H9 (cell line): ENCODE measurements at regions not wholly inside any gene's neighbourhood (a gene's known extent, or its start where the extent isn't known, plus 50 kb on each side); places are given as distances from the start of the nearest gene placed in this dataset.

Source experiments
- DNase-seq: peaks from one replicate; pipeline ENCODE4 v3.0.0-alpha.2; 2017
- H2AFZ ChIP-seq: one replicate; pipeline ENCODE4 v1.6.1; 2013; ENCODE audit warnings: mild to moderate bottlenecking, low read length, control low read depth, moderate library complexity
- H2AK5ac ChIP-seq: 2 replicates; pipeline ENCODE4 v1.6.1; 2013; ENCODE audit warnings: low read length, control low read depth, mixed read lengths; ENCODE audit not compliant: insufficient read length
- H2BK120ac ChIP-seq: one replicate; pipeline ENCODE4 v1.6.1; 2013; ENCODE audit warnings: low read depth, mild to moderate bottlenecking, low read length, control low read depth, inconsistent platforms; ENCODE audit not compliant: poor library complexity, severe bottlenecking
- H2BK12ac ChIP-seq: 2 replicates; pipeline ENCODE4 v1.6.1; 2013; ENCODE audit warnings: low read length, control low read depth, mixed read lengths, low read depth; ENCODE audit not compliant: insufficient read length
- H2BK15ac ChIP-seq: 2 replicates; pipeline ENCODE4 v1.6.1; 2013; ENCODE audit warnings: low read depth, low read length, control low read depth
- H2BK20ac ChIP-seq: one replicate; pipeline ENCODE4 v1.6.1; 2013; ENCODE audit warnings: low read depth, mild to moderate bottlenecking, low read length, control low read depth, inconsistent platforms; ENCODE audit not compliant: poor library complexity, severe bottlenecking
- H2BK5ac ChIP-seq: 2 replicates; pipeline ENCODE4 v1.6.1; 2013; ENCODE audit warnings: low read length, control low read depth, mixed read lengths; ENCODE audit not compliant: insufficient read length
- H3K14ac ChIP-seq: 2 replicates; pipeline ENCODE4 v1.6.1; 2013; ENCODE audit warnings: low read length, control low read depth; ENCODE audit not compliant: insufficient read depth
- H3K18ac ChIP-seq: 2 replicates; pipeline ENCODE4 v1.6.1; 2013; ENCODE audit warnings: low read depth, mild to moderate bottlenecking, mixed read lengths, low read length, control low read depth; ENCODE audit not compliant: insufficient read length
- H3K23ac ChIP-seq: 2 replicates; pipeline ENCODE4 v1.6.1; 2013; ENCODE audit warnings: low read length, control low read depth, mixed read lengths, low read depth; ENCODE audit not compliant: insufficient read length
- H3K23me2 ChIP-seq: 2 replicates; pipeline ENCODE4 v1.6.1; 2013; ENCODE audit warnings: low read depth, mild to moderate bottlenecking, mixed read lengths, low read length, control low read depth; ENCODE audit not compliant: insufficient read length, poor library complexity, severe bottlenecking
- H3K27ac ChIP-seq: 2 replicates; pipeline ENCODE4 v1.5.1; 2013; ENCODE audit warnings: low read length, control low read depth, mixed read lengths, low read depth; ENCODE audit not compliant: insufficient read length
- H3K27me3 ChIP-seq: 2 replicates; pipeline ENCODE4 v1.6.1; 2013; ENCODE audit warnings: low read length, control low read depth, inconsistent platforms; ENCODE audit not compliant: insufficient read depth
- H3K4ac ChIP-seq: 2 replicates; pipeline ENCODE4 v1.6.1; 2013; ENCODE audit warnings: low read depth, mild to moderate bottlenecking, control low read depth, inconsistent platforms, low read length, moderate library complexity
- H3K4me1 ChIP-seq: 2 replicates; pipeline ENCODE4 v1.6.1; 2013; ENCODE audit warnings: low read length, control low read depth, inconsistent platforms; ENCODE audit not compliant: insufficient read depth
- H3K4me2 ChIP-seq: 2 replicates; pipeline ENCODE4 v1.6.1; 2013; ENCODE audit warnings: low read length, control low read depth, mixed read lengths; ENCODE audit not compliant: insufficient read length, insufficient read depth
- H3K56ac ChIP-seq: 2 replicates; pipeline ENCODE4 v1.6.1; 2013; ENCODE audit warnings: low read depth, mild to moderate bottlenecking, mixed read lengths, low read length, control low read depth; ENCODE audit not compliant: insufficient read length
- H3K79me1 ChIP-seq: 2 replicates; pipeline ENCODE4 v1.6.1; 2013; ENCODE audit warnings: low read depth, mild to moderate bottlenecking, moderate library complexity, low read length, control low read depth, inconsistent platforms; ENCODE audit not compliant: insufficient read depth, poor library complexity, severe bottlenecking
- H3K79me2 ChIP-seq: 2 replicates; pipeline ENCODE4 v1.6.1; 2013; ENCODE audit warnings: low read length, control low read depth, inconsistent platforms; ENCODE audit not compliant: insufficient read depth
- H3K9ac ChIP-seq: 2 replicates; pipeline ENCODE4 v1.6.1; 2013; ENCODE audit warnings: low read length, control low read depth, mixed read lengths; ENCODE audit not compliant: insufficient read length; ENCODE audit errors: extremely low read depth
- H3K9me3 ChIP-seq: one replicate; pipeline ENCODE4 v1.6.1; 2013; ENCODE audit warnings: low read depth, low read length, inconsistent platforms; ENCODE audit not compliant: control insufficient read depth
- H3T11ph ChIP-seq: one replicate; pipeline ENCODE4 v1.6.1; 2013; ENCODE audit warnings: mild to moderate bottlenecking, low read length, control low read depth, inconsistent platforms
- H4K20me1 ChIP-seq: one replicate; pipeline ENCODE4 v1.6.1; 2013; ENCODE audit not compliant: control insufficient read depth, insufficient read length, insufficient read depth
- H4K5ac ChIP-seq: 2 replicates; pipeline ENCODE4 v1.6.1; 2013; ENCODE audit warnings: low read depth, mild to moderate bottlenecking, mixed read lengths, low read length, control low read depth; ENCODE audit not compliant: insufficient read length
- H4K8ac ChIP-seq: replicated peaks from 2 replicates; pipeline ENCODE4 v1.6.1; 2013; ENCODE audit warnings: low read length, control low read depth, mixed read lengths, low read depth; ENCODE audit not compliant: insufficient read length
- H4K91ac ChIP-seq: 2 replicates; pipeline ENCODE4 v1.6.1; 2013; ENCODE audit warnings: low read depth, mild to moderate bottlenecking, moderate library complexity, mixed read lengths, low read length, control low read depth; ENCODE audit not compliant: insufficient read length
- H3K27ac Mint-ChIP-seq, 3 experiments: 2 replicates in 2 of 3; 3 replicates in 1 of 3; pipeline ENCODE4 v1.8.0; 2020 to 2021; ENCODE audit warnings: mixed read lengths in 3 of 3, mild to moderate bottlenecking in 1 of 3, moderate library complexity in 1 of 3
- H3K27me3 Mint-ChIP-seq: 2 replicates; pipeline ENCODE4 v1.8.0; 2021; ENCODE audit warnings: low read depth, mild to moderate bottlenecking, moderate library complexity, mixed read lengths
- H3K36me3 Mint-ChIP-seq, 3 experiments: 2 replicates in 2 of 3; 3 replicates in 1 of 3; pipeline ENCODE4 v1.8.0; 2020 to 2021; ENCODE audit warnings: low read depth in 3 of 3, mixed read lengths in 3 of 3; ENCODE audit not compliant: insufficient read depth in 1 of 3
- H3K4me1 Mint-ChIP-seq, 2 experiments: 2 replicates each; pipeline ENCODE4 v1.8.0; 2020; ENCODE audit warnings: mixed read lengths in 2 of 2
- H3K4me3 Mint-ChIP-seq, 2 experiments: 2 replicates in 1 of 2; 3 replicates in 1 of 2; pipeline ENCODE4 v1.8.0; 2020 to 2021; ENCODE audit warnings: mild to moderate bottlenecking in 2 of 2, mixed read lengths in 2 of 2, moderate library complexity in 1 of 2
- H3K9me3 Mint-ChIP-seq, 2 experiments: 2 replicates in 1 of 2; 3 replicates in 1 of 2; pipeline ENCODE4 v1.8.0; 2020; ENCODE audit warnings: mild to moderate bottlenecking in 2 of 2, mixed read lengths in 2 of 2, moderate library complexity in 1 of 2
- WGBS: extraction: QIAGEN DNeasy Blood & Tissue Kit; methylation state at CpG from one replicate; pipeline ENCODE4 v1.1.7; 2013; ENCODE audit warnings: missing lambda C conversion rate, low lambda C conversion rate, mixed read lengths; ENCODE audit not compliant: insufficient read length; ENCODE audit errors: extremely low coverage; 5-methylcytosine and 5-hydroxymethylcytosine counted together
- TF ChIP-seq, protein P1 (sequence below): fragments of 200-600 bp; sonication (generic); conservative IDR thresholded peaks from 3 replicates; pipeline ENCODE4 v1.8.0; 2021; ENCODE audit warnings: antibody characterized with exemption, mild to moderate bottlenecking

DNA sequence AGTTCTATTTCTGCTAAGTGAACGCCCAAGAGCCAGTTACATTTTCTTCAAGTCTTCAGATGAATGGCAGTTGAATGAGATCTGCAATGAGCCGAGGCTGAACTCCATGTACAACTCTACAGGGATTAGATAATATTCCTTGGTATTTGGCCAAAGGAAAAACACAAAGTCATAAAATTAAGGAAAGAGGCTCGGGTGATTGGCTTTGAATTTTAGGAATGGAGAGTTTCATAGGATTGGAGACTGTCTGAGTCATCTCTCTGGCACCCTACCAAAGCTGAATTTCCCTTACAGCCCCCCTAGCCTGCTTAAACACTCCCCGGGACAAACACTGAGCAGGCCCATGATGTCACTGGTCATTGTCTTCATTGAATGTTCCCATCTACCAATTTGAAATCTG, 188.0 kb upstream of the C1QTNF7 start:
- Histone ChIP-seq H3K23ac (no peak overlapping the region), H2BK12ac (no peak overlapping the region), H2AK5ac (no peak overlapping the region), H3K4ac (no peak overlapping the region), H3K79me2 (no peaks in the 10 kb centered on the region), H4K5ac (no peak overlapping the region), H3K79me1 (no peaks in the 10 kb centered on the region), H3T11ph (no peak overlapping the region), H2BK120ac (no peak overlapping the region), H3K4me2 (no peak overlapping the region), H4K20me1 (no peaks in the 10 kb centered on the region), H3K9me3 (no peaks in the 10 kb centered on the region), H2BK20ac (no peak overlapping the region), H2BK5ac (no peak overlapping the region), H2BK15ac (no peak overlapping the region), H3K56ac (no peak overlapping the region), H3K23me2 (no peaks in the 10 kb centered on the region), H3K27me3 (no peaks in the 10 kb centered on the region), H3K4me1 (no peaks in the 10 kb centered on the region), H3K14ac (no peak overlapping the region), H4K91ac (no peak overlapping the region), H4K8ac (no peak overlapping the region), H2AFZ (no peak overlapping the region), H3K9ac (no peak overlapping the region), H3K18ac (no peak overlapping the region), H3K27ac (no peak overlapping the region)
- Mint-ChIP-seq H3K36me3 (no peaks in the 10 kb centered on the region; a peak in 1 of 7 replicates), H3K9me3 (no peaks in the 10 kb centered on the region), H3K27ac (no peak overlapping the region), H3K4me1 (peaks cover 4 to 7% of the 10 kb centered on the region in 2 experiments), H3K27me3 (no peaks in the 10 kb centered on the region), H3K4me3 (no peak overlapping the region)
- no CpG with 5 or more reads among the region's 4 CpGs for WGBS
- DNase-seq = no peak
- TF ChIP-seq, protein P1, sequence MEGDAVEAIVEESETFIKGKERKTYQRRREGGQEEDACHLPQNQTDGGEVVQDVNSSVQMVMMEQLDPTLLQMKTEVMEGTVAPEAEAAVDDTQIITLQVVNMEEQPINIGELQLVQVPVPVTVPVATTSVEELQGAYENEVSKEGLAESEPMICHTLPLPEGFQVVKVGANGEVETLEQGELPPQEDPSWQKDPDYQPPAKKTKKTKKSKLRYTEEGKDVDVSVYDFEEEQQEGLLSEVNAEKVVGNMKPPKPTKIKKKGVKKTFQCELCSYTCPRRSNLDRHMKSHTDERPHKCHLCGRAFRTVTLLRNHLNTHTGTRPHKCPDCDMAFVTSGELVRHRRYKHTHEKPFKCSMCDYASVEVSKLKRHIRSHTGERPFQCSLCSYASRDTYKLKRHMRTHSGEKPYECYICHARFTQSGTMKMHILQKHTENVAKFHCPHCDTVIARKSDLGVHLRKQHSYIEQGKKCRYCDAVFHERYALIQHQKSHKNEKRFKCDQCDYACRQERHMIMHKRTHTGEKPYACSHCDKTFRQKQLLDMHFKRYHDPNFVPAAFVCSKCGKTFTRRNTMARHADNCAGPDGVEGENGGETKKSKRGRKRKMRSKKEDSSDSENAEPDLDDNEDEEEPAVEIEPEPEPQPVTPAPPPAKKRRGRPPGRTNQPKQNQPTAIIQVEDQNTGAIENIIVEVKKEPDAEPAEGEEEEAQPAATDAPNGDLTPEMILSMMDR = no peak
